Hepatic stellate cell (primary cell): ENCODE measurements at regions not wholly inside any gene's neighbourhood (a gene's known extent, or its start where the extent isn't known, plus 50 kb on each side); places are given as distances from the start of the nearest gene placed in this dataset.
"Not testable (repeated sequence)": the region's sequence is repeated elsewhere in the genome, so short reads cannot be mapped to it uniquely, and the experiment has no call there.

Experiments
- DNase-seq: peaks from one replicate; pipeline ENCODE4 v3.0.0; 2011; ENCODE audit warnings: low spot score

- not testable (repeated sequence) for DNase-seq
Observed at GRCh38 chr14:83091991-83092956, 1558.6 kb upstream of the SEL1L start.

DNA sequence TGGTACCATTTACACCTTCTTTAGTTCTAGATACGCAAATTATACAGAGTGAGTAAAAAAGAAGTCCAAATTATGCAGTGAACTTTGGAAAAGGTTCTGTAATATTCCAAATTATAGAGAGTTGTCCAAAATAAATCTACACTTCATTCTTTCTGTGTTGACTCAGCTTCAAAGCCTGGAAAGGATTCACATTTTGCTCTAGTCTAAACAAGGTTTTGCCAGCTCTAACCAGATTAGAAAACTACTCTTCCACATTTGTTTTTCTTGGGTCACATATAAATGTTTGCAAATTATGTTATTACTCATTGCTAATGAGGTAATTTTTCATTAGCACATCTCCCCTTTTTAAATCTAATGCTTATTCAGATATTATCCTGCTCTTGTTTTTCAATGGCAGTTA is 1562.4 kb upstream of the SEL1L start:
- DNase-seq, result no peak

DNA sequence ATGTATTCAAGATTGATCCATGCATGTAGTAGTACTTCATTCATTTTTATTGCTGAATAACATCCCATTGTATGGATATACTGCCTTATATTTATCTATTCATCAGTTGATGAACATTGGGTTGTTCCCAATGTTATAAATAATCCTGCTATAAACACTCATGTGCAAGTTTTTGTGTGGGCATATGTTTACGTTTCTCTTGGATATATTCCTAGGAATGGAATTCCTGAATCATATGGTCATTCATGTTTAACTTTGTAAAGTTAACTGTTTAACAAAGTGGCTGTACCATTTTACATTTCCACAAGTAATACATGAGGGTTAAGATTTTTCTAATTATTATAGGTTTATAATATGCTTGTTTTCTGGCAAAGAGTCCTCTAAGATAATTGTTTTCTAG is 1568.2 kb upstream of the SEL1L start:
- DNase-seq, result no peak

DNA sequence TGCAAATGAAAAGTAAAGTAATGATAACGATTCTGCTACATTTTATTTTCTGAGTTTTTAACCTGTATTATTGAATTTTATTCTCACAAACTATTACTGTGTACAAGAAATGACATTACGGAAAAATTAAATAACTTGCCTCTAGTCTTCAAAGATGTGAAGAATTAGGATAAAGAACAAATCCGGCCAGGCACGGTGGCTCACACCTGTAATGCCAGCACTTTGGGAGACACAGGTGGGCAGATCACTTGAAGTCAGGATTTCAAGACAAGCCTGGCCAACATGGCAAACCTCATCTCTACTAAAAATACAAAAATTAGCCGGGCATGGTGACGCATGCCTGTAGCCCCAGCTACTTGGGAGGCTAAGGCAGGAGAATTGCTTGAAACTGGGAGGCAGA is 1584.4 kb upstream of the SEL1L start:
- DNase-seq, result no peak

- no peak for DNase-seq
Observed at GRCh38 chr14:83120187-83120586, 1586.5 kb upstream of the SEL1L start.

- no peak for DNase-seq
Observed at GRCh38 chr14:83126076-83126475, 1592.4 kb upstream of the SEL1L start.

DNA sequence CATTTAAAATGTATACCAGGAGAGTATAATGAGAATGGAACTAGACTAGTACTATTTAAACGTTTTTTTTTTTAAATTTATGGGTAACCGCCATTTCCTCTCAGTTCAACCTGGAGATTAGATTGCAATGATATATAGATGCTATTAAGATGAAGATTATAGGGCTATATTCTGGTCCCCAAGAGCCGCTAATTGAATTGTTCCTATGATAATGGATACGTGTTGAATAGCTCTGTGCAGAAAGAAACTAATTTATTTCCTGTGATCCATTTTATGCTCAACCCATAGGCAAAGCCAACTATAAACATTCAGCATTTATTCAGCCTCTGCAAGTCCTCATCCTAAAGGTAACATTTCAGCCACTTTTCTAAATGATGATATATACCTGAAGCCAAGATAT is 1595.1 kb upstream of the SEL1L start:
- DNase-seq, result no peak

DNA sequence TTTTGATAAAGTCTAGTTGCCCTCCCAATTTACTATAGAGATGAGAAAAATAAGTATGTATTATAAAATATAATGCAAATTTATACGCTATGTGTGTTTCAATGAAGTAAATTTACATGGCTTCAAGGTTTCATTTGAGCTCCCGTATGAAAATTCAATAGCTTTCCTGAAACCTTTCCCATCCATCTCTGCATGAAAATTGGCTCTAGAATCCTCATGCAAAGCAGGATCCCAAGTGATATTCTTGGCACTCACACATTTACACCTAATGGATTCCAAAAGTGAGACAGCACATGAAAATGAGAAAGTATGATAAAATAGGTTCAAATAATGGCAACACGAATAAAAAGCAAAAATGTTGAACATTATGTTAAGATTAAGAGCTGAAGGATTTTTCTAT is 1595.8 kb upstream of the SEL1L start:
- no peak for DNase-seq

DNA sequence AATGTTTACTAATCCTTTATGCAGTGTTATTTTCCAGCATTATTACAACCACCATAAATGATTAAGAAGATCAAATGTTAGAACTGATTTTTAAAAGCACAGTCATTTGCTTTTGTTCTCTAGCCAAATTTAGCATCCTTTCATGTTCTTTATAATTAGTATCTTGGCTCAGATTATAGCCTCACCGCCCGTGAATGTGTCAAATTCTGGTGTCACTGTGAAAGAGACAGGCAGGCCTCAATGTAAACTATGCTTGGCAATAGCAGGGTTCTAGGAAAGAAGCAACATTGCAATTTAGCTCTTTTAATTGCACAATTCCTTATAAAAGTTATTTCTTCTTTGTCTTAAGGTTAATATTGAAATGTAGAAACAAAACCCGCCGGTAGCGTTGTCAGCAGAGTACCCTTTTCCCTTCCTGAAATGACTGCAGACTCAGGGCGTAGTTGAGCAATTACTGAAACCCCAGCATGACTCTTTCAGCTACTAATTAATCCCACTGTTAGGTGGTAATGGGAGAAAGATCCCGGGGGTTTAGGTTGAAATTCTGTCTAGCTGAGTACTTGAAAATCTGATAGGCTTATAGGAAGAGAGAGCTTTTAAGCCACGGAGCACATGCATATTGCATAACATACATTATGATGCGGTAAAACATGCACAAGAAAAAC is 1600.5 kb upstream of the SEL1L start:
- DNase-seq, result no peak

- DNase-seq, result no peak
Observed at GRCh38 chr14:83140756-83141155, 1607.1 kb upstream of the SEL1L start.

GRCh38 chr14:83147006-83147405 is 1613.4 kb upstream of the SEL1L start:
- DNase-seq, result no peak

DNA sequence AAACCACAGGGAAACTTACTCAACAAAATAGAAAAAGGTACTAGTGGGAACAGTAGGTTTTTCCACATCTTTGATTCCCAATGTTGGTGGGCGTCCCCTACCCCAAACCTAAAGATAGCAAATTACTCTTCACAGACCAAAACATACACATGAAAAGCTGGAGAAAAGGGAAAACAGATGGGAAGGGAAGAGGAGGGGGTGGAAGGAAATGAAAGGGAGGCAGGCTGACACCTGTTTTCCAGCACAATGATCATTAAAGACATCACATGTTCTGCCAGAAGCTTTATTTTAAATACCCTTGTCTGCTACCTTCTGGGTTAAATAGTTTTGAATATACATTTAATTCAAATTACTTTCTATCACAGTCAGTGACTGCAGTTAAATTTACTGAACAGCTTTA is 1617.9 kb upstream of the SEL1L start:
- DNase-seq, result no peak

GRCh38 chr14:83153081-83153480 is 1619.4 kb upstream of the SEL1L start:
- no peak for DNase-seq

- no peak for DNase-seq
Observed at GRCh38 chr14:83162361-83162929, 1628.8 kb upstream of the SEL1L start.

DNA sequence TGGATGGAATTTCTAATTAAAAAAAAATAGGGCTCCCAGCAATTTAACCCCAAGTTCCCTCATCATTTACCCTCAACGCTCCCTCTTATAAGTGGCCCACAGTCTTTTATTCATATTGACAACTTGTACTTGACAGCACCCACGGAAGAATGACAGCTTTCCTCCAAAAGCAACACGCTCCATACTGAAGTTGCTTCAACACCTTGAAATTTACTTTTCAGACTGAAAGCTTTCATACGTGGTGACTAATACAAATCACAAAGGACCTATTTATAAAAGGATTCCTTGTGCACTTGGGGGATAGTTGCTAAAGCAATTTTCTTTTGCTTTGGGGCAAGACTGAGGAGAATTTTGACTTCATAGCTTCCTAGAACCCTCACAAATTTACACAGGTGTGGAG is 1629.4 kb upstream of the SEL1L start:
- no peak for DNase-seq

DNA sequence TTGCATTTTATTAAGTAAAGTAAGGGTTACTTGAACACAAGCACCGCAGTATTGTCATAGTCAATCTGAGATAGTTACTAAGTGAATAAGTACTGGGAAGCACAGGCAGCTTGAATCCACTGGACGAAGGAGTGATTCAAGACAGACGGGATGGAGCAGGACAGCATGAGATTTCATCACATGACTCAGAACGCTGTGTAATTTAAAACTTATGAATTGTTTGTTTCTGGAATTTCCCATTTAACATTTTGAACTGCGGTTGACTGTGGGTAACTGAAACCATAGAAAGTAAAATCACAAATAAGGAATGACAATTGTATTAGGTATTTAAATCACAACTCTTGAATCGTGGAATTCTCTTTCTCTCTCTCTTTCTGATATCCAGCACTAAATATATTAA is 1630.4 kb upstream of the SEL1L start:
- DNase-seq, result no peak

DNA sequence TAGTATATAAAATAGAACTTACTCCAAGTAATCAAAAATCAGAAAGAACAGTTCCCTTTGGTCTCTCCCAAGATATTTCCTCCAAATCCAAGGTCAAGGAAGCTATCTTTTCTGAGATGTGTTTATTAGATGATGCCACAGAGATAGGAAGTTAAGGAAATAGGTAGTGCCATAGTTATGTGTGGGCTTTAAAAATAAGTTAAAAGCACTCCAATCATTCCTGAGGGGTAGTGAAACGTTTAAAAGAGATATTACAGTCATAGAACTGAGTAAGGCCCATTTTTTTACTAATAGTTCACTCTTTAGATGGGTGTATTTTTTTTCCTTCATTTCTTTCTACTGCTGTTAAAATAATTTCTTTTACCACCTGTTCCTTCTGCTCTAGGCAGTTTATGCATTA is 1630.9 kb upstream of the SEL1L start:
- DNase-seq, result no peak

- no peak for DNase-seq
Observed at GRCh38 chr14:83170165-83170564, 1636.5 kb upstream of the SEL1L start.

- DNase-seq, result no peak
Observed at GRCh38 chr14:83171761-83172160, 1638.1 kb upstream of the SEL1L start.

GRCh38 chr14:83172363-83172762 is 1638.7 kb upstream of the SEL1L start:
- no peak for DNase-seq

- DNase-seq, result no peak
Observed at GRCh38 chr14:83173687-83174086, 1640.0 kb upstream of the SEL1L start.

GRCh38 chr14:83184531-83184930 is 1650.9 kb upstream of the SEL1L start:
- no peak for DNase-seq

DNA sequence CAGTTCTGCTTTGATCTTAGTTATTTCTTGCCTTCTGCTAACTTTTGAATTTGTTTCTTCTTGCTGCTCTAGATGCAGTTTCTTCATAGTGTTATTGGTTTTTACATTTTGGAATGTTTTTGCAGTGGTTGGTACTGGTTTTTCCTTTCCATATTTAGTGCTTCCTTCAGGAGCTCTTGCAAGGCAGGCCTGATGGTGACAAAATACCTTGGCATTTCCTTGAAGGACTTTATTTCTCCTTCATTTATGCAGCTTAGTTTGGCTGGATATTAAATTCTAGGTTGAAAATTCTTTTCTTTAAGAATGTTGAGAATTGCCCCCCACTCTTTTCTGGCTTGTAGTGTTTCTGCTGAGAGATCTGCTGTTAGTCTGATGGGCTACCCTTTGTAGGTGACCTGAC is 1654.7 kb upstream of the SEL1L start:
- DNase-seq, result not testable (repeated sequence)
